Left ventricle myocardium inferior (tissue), 1 donor: ENCODE measurements at regions not wholly inside any gene's neighbourhood (a gene's known extent, or its start where the extent isn't known, plus 50 kb on each side); places are given as distances from the start of the nearest gene placed in this dataset.

Source experiments
- DNase-seq: peaks from one replicate; pipeline ENCODE4 v3.0.0-alpha.2; 2020
- H3K27ac ChIP-seq: fragments of 200-600 bp; replicated peaks from 2 replicates; pipeline ENCODE4 v1.8.0; 2021
- H3K27me3 ChIP-seq: fragments of 200-600 bp; 2 replicates; pipeline ENCODE4 v1.8.0; 2021; ENCODE audit warnings: low read depth
- H3K36me3 ChIP-seq: fragments of 200-600 bp; 2 replicates; pipeline ENCODE4 v1.8.0; 2021
- H3K4me1 ChIP-seq: fragments of 200-600 bp; 2 replicates; pipeline ENCODE4 v1.8.0; 2021
- H3K4me3 ChIP-seq: fragments of 200-600 bp; 2 replicates; pipeline ENCODE4 v1.8.0; 2021; ENCODE audit warnings: mild to moderate bottlenecking, moderate library complexity
- H3K9me3 ChIP-seq: fragments of 200-600 bp; replicated peaks from 2 replicates; pipeline ENCODE4 v1.8.0; 2021
- intact Hi-C: fragments of 100-400 bp; cut with micrococcal nuclease; formaldehyde crosslinking; loops from one replicate; pipeline ENCODE4 v1.11.0; 2022
- TF ChIP-seq, protein P1 (sequence below): fragments of 200-600 bp; IDR thresholded peaks from 2 replicates; pipeline ENCODE4 v1.8.0; 2021; ENCODE audit warnings: antibody characterized with exemption, mild to moderate bottlenecking, borderline replicate concordance
- donor health status: DM: no; HTN: yes; CAD: no; lungs with severe emphysema.

DNA sequence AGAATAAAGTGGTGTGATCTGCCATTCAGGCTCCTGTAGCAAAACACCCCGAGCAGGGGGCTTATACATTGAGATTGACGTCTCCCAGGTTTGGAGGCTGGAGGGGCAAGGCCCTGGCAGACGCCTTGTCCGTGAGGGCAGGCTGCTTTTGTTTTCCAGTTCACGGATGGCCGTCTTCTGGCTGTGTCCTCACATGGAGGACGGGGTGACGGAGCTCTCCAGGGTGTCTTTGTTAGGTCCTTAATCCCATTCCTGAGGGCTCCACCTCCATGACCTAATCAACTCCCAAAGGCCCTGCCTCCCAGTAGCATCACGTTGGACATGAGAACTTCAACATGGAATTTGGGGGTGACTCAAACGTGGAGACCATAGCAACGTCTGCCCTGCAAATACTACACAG, 147.7 kb downstream of the KIF26A start:
- H3K36me3 ChIP-seq, result no peaks in the 10 kb centered on the region
- H3K4me3 ChIP-seq, result no peak overlapping the region
- peaks cover 8% of the 10 kb centered on the region for H3K27me3 ChIP-seq
- peaks cover 5% of the 10 kb centered on the region for H3K4me1 ChIP-seq
- no peak overlapping the region for H3K27ac ChIP-seq
- intact Hi-C loops, result no loop called here
- H3K9me3 ChIP-seq, result no peaks in the 10 kb centered on the region
- peak; percentile 0 for DNase-seq
- TF ChIP-seq, protein P1, sequence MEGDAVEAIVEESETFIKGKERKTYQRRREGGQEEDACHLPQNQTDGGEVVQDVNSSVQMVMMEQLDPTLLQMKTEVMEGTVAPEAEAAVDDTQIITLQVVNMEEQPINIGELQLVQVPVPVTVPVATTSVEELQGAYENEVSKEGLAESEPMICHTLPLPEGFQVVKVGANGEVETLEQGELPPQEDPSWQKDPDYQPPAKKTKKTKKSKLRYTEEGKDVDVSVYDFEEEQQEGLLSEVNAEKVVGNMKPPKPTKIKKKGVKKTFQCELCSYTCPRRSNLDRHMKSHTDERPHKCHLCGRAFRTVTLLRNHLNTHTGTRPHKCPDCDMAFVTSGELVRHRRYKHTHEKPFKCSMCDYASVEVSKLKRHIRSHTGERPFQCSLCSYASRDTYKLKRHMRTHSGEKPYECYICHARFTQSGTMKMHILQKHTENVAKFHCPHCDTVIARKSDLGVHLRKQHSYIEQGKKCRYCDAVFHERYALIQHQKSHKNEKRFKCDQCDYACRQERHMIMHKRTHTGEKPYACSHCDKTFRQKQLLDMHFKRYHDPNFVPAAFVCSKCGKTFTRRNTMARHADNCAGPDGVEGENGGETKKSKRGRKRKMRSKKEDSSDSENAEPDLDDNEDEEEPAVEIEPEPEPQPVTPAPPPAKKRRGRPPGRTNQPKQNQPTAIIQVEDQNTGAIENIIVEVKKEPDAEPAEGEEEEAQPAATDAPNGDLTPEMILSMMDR, result no peak

DNA sequence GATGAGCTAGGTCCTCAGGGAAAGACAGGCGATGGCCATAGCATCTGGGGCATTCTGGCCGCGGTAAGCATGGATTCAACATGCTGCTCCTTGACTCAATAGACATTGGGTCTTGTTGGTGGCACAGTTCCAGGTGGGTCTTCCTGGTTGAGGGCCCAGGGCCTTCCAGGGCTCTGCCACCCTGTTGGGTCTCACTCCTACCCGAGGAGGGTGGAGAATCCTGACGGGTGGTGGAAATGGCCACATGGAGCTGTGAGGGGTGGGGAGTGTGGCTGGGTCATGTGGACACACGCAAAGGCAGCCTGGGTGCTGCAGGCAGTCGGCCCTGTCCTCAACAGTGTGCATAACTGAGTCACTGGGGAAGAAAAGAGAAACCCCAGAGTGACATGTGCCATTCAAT, 148.1 kb downstream of the KIF26A start:
- Histone ChIP-seq H3K9me3 (no peaks in the 10 kb centered on the region), H3K27me3 (peaks cover 8% of the 10 kb centered on the region), H3K4me3 (no peak overlapping the region), H3K36me3 (no peaks in the 10 kb centered on the region), H3K27ac (no peak overlapping the region), H3K4me1 (peaks cover 5% of the 10 kb centered on the region)
- TF ChIP-seq, protein P1, result no peak
- intact Hi-C loops, result no loop called here
- peak; percentile 5 for DNase-seq

DNA sequence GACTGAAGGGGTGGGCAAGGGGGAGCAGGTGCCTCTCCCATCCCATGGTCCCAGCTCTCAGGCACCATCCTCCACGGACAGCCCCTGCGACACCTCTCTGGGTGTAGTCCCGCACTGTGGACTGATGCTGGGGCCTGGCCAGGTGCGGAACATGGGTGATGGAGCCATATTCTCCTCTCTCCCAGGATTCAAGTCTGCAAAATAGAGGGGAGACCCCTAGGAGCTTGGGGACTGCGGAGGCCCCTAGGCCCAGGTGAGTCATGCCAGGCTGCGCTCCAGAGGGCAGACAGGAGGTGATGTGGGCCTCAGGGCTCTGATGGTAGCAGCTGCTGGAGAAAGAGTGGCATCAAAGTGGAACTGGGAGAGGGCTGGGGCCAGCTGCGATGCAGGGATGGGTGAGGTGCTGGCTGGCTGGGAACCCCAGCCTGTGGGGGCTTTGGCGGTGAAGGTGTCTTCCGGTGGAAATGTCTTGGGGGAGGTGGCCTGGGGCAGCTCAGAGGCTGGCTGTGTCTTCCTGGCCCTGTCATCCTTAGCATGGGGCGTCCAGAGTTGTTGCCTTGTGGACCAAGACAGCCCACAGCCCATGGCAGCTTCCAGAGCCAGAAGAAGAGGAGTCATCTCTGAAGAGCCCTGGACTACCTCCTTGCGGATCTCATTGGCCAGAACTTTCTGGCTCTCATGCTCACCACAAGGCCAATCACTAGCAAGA, 149.1 kb downstream of the KIF26A start:
- Histone ChIP-seq H3K27me3 (peaks cover 17% of the 10 kb centered on the region), H3K9me3 (no peaks in the 10 kb centered on the region), H3K36me3 (no peaks in the 10 kb centered on the region), H3K27ac (no peak overlapping the region), H3K4me3 (no peak overlapping the region), H3K4me1 (peaks cover 5% of the 10 kb centered on the region)
- DNase-seq, result peak; percentile 5
- intact Hi-C loops, result no loop called here
- TF ChIP-seq, protein P1, result no peak

DNA sequence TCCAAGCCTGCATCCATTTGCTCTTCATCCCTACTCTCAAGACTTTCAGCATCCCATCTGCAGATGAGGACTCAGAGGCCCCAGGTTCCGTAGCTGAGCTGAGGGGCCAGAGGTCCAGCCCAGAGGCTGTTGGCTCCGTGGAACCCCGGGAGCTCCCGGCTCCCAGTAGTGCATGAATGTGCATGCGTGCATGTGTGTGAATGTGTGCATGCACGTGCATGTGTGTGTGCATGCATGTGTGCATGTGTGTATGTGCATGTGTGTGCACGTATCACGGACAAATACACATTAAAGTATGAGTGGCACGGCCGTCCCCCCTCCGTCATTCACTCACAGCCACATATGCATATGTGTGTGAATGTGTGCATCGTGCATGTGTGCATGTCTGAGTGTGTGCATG, 149.9 kb downstream of the KIF26A start:
- Histone ChIP-seq H3K4me3 (no peak overlapping the region), H3K9me3 (no peaks in the 10 kb centered on the region), H3K27me3 (peaks cover 25% of the 10 kb centered on the region), H3K4me1 (peaks cover 5% of the 10 kb centered on the region), H3K36me3 (no peaks in the 10 kb centered on the region), H3K27ac (no peak overlapping the region)
- TF ChIP-seq, protein P1, result no peak
- intact Hi-C loops, result no loop called here
- peak; percentile 2 for DNase-seq

DNA sequence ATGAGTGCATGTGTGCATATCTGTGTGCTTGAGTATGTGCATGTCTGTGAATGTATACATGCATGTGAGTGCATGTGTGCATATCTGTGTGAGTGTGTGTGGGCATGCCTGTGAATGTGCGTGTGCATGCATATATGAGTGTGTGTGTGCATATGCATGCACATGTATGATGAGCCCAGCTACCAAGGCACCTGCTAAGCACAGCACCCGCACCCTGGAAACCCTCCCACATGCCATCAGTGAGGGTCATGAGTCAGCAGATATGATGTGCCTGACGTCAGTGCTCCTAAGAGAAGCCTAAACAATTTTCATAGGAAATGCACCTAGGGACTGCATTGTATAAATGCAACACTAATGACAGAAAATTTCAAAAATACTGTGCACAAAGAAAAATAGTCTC, 151.1 kb downstream of the KIF26A start:
- Histone ChIP-seq H3K27ac (no peak overlapping the region), H3K36me3 (no peaks in the 10 kb centered on the region), H3K27me3 (peaks cover 37% of the 10 kb centered on the region), H3K4me3 (no peak overlapping the region), H3K9me3 (no peaks in the 10 kb centered on the region), H3K4me1 (peaks cover 5% of the 10 kb centered on the region)
- TF ChIP-seq, protein P1, result no peak
- DNase-seq, result peak; percentile 5
- intact Hi-C loops, result no loop called here
